H9 (cell line): ENCODE measurements at regions not wholly inside any gene's neighbourhood (a gene's known extent, or its start where the extent isn't known, plus 50 kb on each side); places are given as distances from the start of the nearest gene placed in this dataset.

Experiments used
- DNase-seq: peaks from one replicate; pipeline ENCODE4 v3.0.0-alpha.2; 2017
- H2AFZ ChIP-seq: one replicate; pipeline ENCODE4 v1.6.1; 2013; ENCODE audit warnings: mild to moderate bottlenecking, low read length, control low read depth, moderate library complexity
- H2AK5ac ChIP-seq: 2 replicates; pipeline ENCODE4 v1.6.1; 2013; ENCODE audit warnings: low read length, control low read depth, mixed read lengths; ENCODE audit not compliant: insufficient read length
- H2BK120ac ChIP-seq: one replicate; pipeline ENCODE4 v1.6.1; 2013; ENCODE audit warnings: low read depth, mild to moderate bottlenecking, low read length, control low read depth, inconsistent platforms; ENCODE audit not compliant: poor library complexity, severe bottlenecking
- H2BK12ac ChIP-seq: 2 replicates; pipeline ENCODE4 v1.6.1; 2013; ENCODE audit warnings: low read length, control low read depth, mixed read lengths, low read depth; ENCODE audit not compliant: insufficient read length
- H2BK15ac ChIP-seq: 2 replicates; pipeline ENCODE4 v1.6.1; 2013; ENCODE audit warnings: low read depth, low read length, control low read depth
- H2BK20ac ChIP-seq: one replicate; pipeline ENCODE4 v1.6.1; 2013; ENCODE audit warnings: low read depth, mild to moderate bottlenecking, low read length, control low read depth, inconsistent platforms; ENCODE audit not compliant: poor library complexity, severe bottlenecking
- H2BK5ac ChIP-seq: 2 replicates; pipeline ENCODE4 v1.6.1; 2013; ENCODE audit warnings: low read length, control low read depth, mixed read lengths; ENCODE audit not compliant: insufficient read length
- H3K14ac ChIP-seq: 2 replicates; pipeline ENCODE4 v1.6.1; 2013; ENCODE audit warnings: low read length, control low read depth; ENCODE audit not compliant: insufficient read depth
- H3K18ac ChIP-seq: 2 replicates; pipeline ENCODE4 v1.6.1; 2013; ENCODE audit warnings: low read depth, mild to moderate bottlenecking, mixed read lengths, low read length, control low read depth; ENCODE audit not compliant: insufficient read length
- H3K23ac ChIP-seq: 2 replicates; pipeline ENCODE4 v1.6.1; 2013; ENCODE audit warnings: low read length, control low read depth, mixed read lengths, low read depth; ENCODE audit not compliant: insufficient read length
- H3K23me2 ChIP-seq: 2 replicates; pipeline ENCODE4 v1.6.1; 2013; ENCODE audit warnings: low read depth, mild to moderate bottlenecking, mixed read lengths, low read length, control low read depth; ENCODE audit not compliant: insufficient read length, poor library complexity, severe bottlenecking
- H3K27ac ChIP-seq: 2 replicates; pipeline ENCODE4 v1.5.1; 2013; ENCODE audit warnings: low read length, control low read depth, mixed read lengths, low read depth; ENCODE audit not compliant: insufficient read length
- H3K27me3 ChIP-seq: 2 replicates; pipeline ENCODE4 v1.6.1; 2013; ENCODE audit warnings: low read length, control low read depth, inconsistent platforms; ENCODE audit not compliant: insufficient read depth
- H3K4ac ChIP-seq: 2 replicates; pipeline ENCODE4 v1.6.1; 2013; ENCODE audit warnings: low read depth, mild to moderate bottlenecking, control low read depth, inconsistent platforms, low read length, moderate library complexity
- H3K4me1 ChIP-seq: 2 replicates; pipeline ENCODE4 v1.6.1; 2013; ENCODE audit warnings: low read length, control low read depth, inconsistent platforms; ENCODE audit not compliant: insufficient read depth
- H3K4me2 ChIP-seq: 2 replicates; pipeline ENCODE4 v1.6.1; 2013; ENCODE audit warnings: low read length, control low read depth, mixed read lengths; ENCODE audit not compliant: insufficient read length, insufficient read depth
- H3K56ac ChIP-seq: 2 replicates; pipeline ENCODE4 v1.6.1; 2013; ENCODE audit warnings: low read depth, mild to moderate bottlenecking, mixed read lengths, low read length, control low read depth; ENCODE audit not compliant: insufficient read length
- H3K79me1 ChIP-seq: 2 replicates; pipeline ENCODE4 v1.6.1; 2013; ENCODE audit warnings: low read depth, mild to moderate bottlenecking, moderate library complexity, low read length, control low read depth, inconsistent platforms; ENCODE audit not compliant: insufficient read depth, poor library complexity, severe bottlenecking
- H3K79me2 ChIP-seq: 2 replicates; pipeline ENCODE4 v1.6.1; 2013; ENCODE audit warnings: low read length, control low read depth, inconsistent platforms; ENCODE audit not compliant: insufficient read depth
- H3K9ac ChIP-seq: 2 replicates; pipeline ENCODE4 v1.6.1; 2013; ENCODE audit warnings: low read length, control low read depth, mixed read lengths; ENCODE audit not compliant: insufficient read length; ENCODE audit errors: extremely low read depth
- H3K9me3 ChIP-seq: one replicate; pipeline ENCODE4 v1.6.1; 2013; ENCODE audit warnings: low read depth, low read length, inconsistent platforms; ENCODE audit not compliant: control insufficient read depth
- H3T11ph ChIP-seq: one replicate; pipeline ENCODE4 v1.6.1; 2013; ENCODE audit warnings: mild to moderate bottlenecking, low read length, control low read depth, inconsistent platforms
- H4K20me1 ChIP-seq: one replicate; pipeline ENCODE4 v1.6.1; 2013; ENCODE audit not compliant: control insufficient read depth, insufficient read length, insufficient read depth
- H4K5ac ChIP-seq: 2 replicates; pipeline ENCODE4 v1.6.1; 2013; ENCODE audit warnings: low read depth, mild to moderate bottlenecking, mixed read lengths, low read length, control low read depth; ENCODE audit not compliant: insufficient read length
- H4K8ac ChIP-seq: replicated peaks from 2 replicates; pipeline ENCODE4 v1.6.1; 2013; ENCODE audit warnings: low read length, control low read depth, mixed read lengths, low read depth; ENCODE audit not compliant: insufficient read length
- H4K91ac ChIP-seq: 2 replicates; pipeline ENCODE4 v1.6.1; 2013; ENCODE audit warnings: low read depth, mild to moderate bottlenecking, moderate library complexity, mixed read lengths, low read length, control low read depth; ENCODE audit not compliant: insufficient read length
- H3K27ac Mint-ChIP-seq, 3 experiments: 2 replicates in 2 of 3; 3 replicates in 1 of 3; pipeline ENCODE4 v1.8.0; 2020 to 2021; ENCODE audit warnings: mixed read lengths in 3 of 3, mild to moderate bottlenecking in 1 of 3, moderate library complexity in 1 of 3
- H3K27me3 Mint-ChIP-seq: 2 replicates; pipeline ENCODE4 v1.8.0; 2021; ENCODE audit warnings: low read depth, mild to moderate bottlenecking, moderate library complexity, mixed read lengths
- H3K36me3 Mint-ChIP-seq, 3 experiments: 2 replicates in 2 of 3; 3 replicates in 1 of 3; pipeline ENCODE4 v1.8.0; 2020 to 2021; ENCODE audit warnings: low read depth in 3 of 3, mixed read lengths in 3 of 3; ENCODE audit not compliant: insufficient read depth in 1 of 3
- H3K4me1 Mint-ChIP-seq, 2 experiments: 2 replicates each; pipeline ENCODE4 v1.8.0; 2020; ENCODE audit warnings: mixed read lengths in 2 of 2
- H3K4me3 Mint-ChIP-seq, 2 experiments: 2 replicates in 1 of 2; 3 replicates in 1 of 2; pipeline ENCODE4 v1.8.0; 2020 to 2021; ENCODE audit warnings: mild to moderate bottlenecking in 2 of 2, mixed read lengths in 2 of 2, moderate library complexity in 1 of 2
- H3K9me3 Mint-ChIP-seq, 2 experiments: 2 replicates in 1 of 2; 3 replicates in 1 of 2; pipeline ENCODE4 v1.8.0; 2020; ENCODE audit warnings: mild to moderate bottlenecking in 2 of 2, mixed read lengths in 2 of 2, moderate library complexity in 1 of 2
- CTCF ChIP-seq: fragments of 200-600 bp; sonication (generic); conservative IDR thresholded peaks from 3 replicates; pipeline ENCODE4 v1.8.0; 2021; ENCODE audit warnings: antibody characterized with exemption, mild to moderate bottlenecking
- whole genome bisulfite sequencing: extraction: QIAGEN DNeasy Blood & Tissue Kit; methylation state at CpG from one replicate; pipeline ENCODE4 v1.1.7; 2013; ENCODE audit warnings: missing lambda C conversion rate, low lambda C conversion rate, mixed read lengths; ENCODE audit not compliant: insufficient read length; ENCODE audit errors: extremely low coverage; 5-methylcytosine and 5-hydroxymethylcytosine counted together

GRCh38 chr7:131014906-131015656, 281.1 kb upstream of the KLF14 start:
- H3K4ac ChIP-seq = no peak overlapping the region
- no peak overlapping the region for H2BK12ac ChIP-seq
- no peak for DNase-seq
- H2BK20ac ChIP-seq = no peak overlapping the region
- no peaks in the 10 kb centered on the region for H3K79me1 ChIP-seq
- no peaks in the 10 kb centered on the region for H3K27me3 Mint-ChIP-seq
- TF ChIP-seq CTCF = no peak
- H3K27ac Mint-ChIP-seq = no peak overlapping the region
- no peak overlapping the region for H4K5ac ChIP-seq
- H3K4me2 ChIP-seq = no peak overlapping the region
- no peaks in the 10 kb centered on the region for H3K9me3 Mint-ChIP-seq
- H2AFZ ChIP-seq = no peak overlapping the region
- no peak overlapping the region for H4K8ac ChIP-seq
- H3K4me3 Mint-ChIP-seq = no peak overlapping the region
- no peak overlapping the region for H2AK5ac ChIP-seq
- no peaks in the 10 kb centered on the region; a peak in 1 of 7 replicates for H3K36me3 Mint-ChIP-seq
- H4K20me1 ChIP-seq = no peaks in the 10 kb centered on the region
- no peak overlapping the region for H2BK5ac ChIP-seq
- H2BK15ac ChIP-seq = no peak overlapping the region
- no peaks in the 10 kb centered on the region for H3K79me2 ChIP-seq
- no peak overlapping the region for H3K18ac ChIP-seq
- H3T11ph ChIP-seq = no peak overlapping the region
- H3K4me1 ChIP-seq = peaks cover 3% of the 10 kb centered on the region; the same call in 1 of the 2 replicates
- no CpG with 5 or more reads among the region's 7 CpGs for WGBS
- H3K27me3 ChIP-seq = no peaks in the 10 kb centered on the region
- H3K23ac ChIP-seq = no peak overlapping the region
- peaks cover 10 to 12% of the 10 kb centered on the region in 2 experiments for H3K4me1 Mint-ChIP-seq
- H3K56ac ChIP-seq = no peak overlapping the region
- H2BK120ac ChIP-seq = no peak overlapping the region
- H3K14ac ChIP-seq = no peak overlapping the region
- H3K27ac ChIP-seq = no peak overlapping the region
- H4K91ac ChIP-seq = no peak overlapping the region
- H3K23me2 ChIP-seq = no peaks in the 10 kb centered on the region
- no peaks in the 10 kb centered on the region for H3K9me3 ChIP-seq
- no peak overlapping the region for H3K9ac ChIP-seq
